Esophagus muscularis mucosa (tissue), 4 donors: ENCODE measurements at regions not wholly inside any gene's neighbourhood (a gene's known extent, or its start where the extent isn't known, plus 50 kb on each side); places are given as distances from the start of the nearest gene placed in this dataset.

Experiments used
- EP300 ChIP-seq: sonication (generic); formaldehyde crosslinking; IDR thresholded peaks from one replicate; pipeline ENCODE4 v1.6.1; 2017; ENCODE audit warnings: antibody characterized with exemption
- POLR2A ChIP-seq: fragments of 450-650 bp; IDR thresholded peaks from one replicate; pipeline ENCODE4 v1.6.1; 2017; ENCODE audit warnings: antibody characterized with exemption, moderate library complexity, mild to moderate bottlenecking, low read depth
- TF ChIP-seq, protein P1 (sequence below), 3 experiments: fragments of 200-600 bp in 2 of 3; fragments of 450-650 bp in 1 of 3; sonication (generic) in 2 of 3; IDR thresholded peaks; one replicate each; pipeline ENCODE4 v1.5.1; 2017 to 2019; ENCODE audit warnings: antibody characterized with exemption in 3 of 3, mild to moderate bottlenecking in 2 of 3, moderate library complexity in 1 of 3

DNA sequence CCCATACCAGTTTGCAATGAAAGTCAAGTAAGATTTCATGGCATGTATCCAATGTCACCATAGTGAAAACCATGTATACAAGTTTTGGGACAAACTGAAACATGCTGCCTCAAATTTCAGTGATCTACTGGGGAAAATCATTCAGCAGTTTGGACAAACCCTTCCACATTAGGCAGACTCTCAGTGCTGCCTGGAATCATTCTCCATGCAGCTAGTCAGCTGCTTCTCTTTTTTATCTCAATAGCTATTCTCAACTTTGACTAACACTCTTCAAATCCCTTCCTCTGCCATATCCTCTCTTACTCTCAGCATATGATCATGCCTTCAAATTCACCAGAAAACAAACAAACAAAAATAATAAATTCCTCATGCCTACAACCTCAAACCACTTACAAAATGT is 323.3 kb downstream of the MAN2A1 start:
- TF ChIP-seq POLR2A, result no peak
- TF ChIP-seq, protein P1, sequence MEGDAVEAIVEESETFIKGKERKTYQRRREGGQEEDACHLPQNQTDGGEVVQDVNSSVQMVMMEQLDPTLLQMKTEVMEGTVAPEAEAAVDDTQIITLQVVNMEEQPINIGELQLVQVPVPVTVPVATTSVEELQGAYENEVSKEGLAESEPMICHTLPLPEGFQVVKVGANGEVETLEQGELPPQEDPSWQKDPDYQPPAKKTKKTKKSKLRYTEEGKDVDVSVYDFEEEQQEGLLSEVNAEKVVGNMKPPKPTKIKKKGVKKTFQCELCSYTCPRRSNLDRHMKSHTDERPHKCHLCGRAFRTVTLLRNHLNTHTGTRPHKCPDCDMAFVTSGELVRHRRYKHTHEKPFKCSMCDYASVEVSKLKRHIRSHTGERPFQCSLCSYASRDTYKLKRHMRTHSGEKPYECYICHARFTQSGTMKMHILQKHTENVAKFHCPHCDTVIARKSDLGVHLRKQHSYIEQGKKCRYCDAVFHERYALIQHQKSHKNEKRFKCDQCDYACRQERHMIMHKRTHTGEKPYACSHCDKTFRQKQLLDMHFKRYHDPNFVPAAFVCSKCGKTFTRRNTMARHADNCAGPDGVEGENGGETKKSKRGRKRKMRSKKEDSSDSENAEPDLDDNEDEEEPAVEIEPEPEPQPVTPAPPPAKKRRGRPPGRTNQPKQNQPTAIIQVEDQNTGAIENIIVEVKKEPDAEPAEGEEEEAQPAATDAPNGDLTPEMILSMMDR (IDR thresholded peaks at IDR 0.05), result no peak
- no peak for TF ChIP-seq EP300
